ENCODE measurements at regions not wholly inside any gene's neighbourhood (a gene's known extent, or its start where the extent isn't known, plus 50 kb on each side); places are given as distances from the start of the nearest gene placed in this dataset.

- TF ChIP-seq FOXK1 (CRISPR knock-in tag; IDR thresholded peaks at IDR 0.05; ENCODE audit: borderline replicate concordance) (no peak), CTCF (IDR thresholded peaks at IDR 0.05 in 2 of 3, conservative IDR thresholded peaks at IDR 0.05 in 1 of 3; ENCODE audit: insufficient read depth in 2 of 3, low read depth in 1 of 3, low read length in 3 of 3) (no peak), CREB1 (IDR thresholded peaks at IDR 0.05) (no peak), CREB1 (CRISPR knock-in tag; IDR thresholded peaks at IDR 0.05) (no peak), TAF1 (IDR thresholded peaks at IDR 0.05; ENCODE audit: control insufficient read depth, extremely low read depth, insufficient read depth, low read length, severe bottlenecking) (no peak), EZH2 (IDR thresholded peaks at IDR 0.05; ENCODE audit: borderline replicate concordance, low read depth, low read length) (no peak), DPF2 (IDR thresholded peaks at IDR 0.05) (no peak), ELF1 (tag; IDR thresholded peaks at IDR 0.05) (no peak)
Observed at GRCh38 chr1:232483826-232484225, 146.1 kb downstream of the SIPA1L2 start.

Measured in K562 (cell line).